Activated CD4-positive, alpha-beta T cell treated with anti-CD3 and anti-CD28 coated beads, Interleukin-2, amount 10 ng/mL, durations not matched to agents 24 days and 14 days (primary cell): ENCODE measurements at regions not wholly inside any gene's neighbourhood (a gene's known extent, or its start where the extent isn't known, plus 50 kb on each side); places are given as distances from the start of the nearest gene placed in this dataset.
"Not testable (repeated sequence)": the region's sequence is repeated elsewhere in the genome, so short reads cannot be mapped to it uniquely, and the experiment has no call there.

ENCODE experiments used
- DNase-seq: peaks from one replicate; pipeline ENCODE4 v3.0.0; 2022
- H3K27ac Mint-ChIP-seq: one replicate; pipeline ENCODE4 v1.8.0; 2022; ENCODE audit warnings: mild to moderate bottlenecking, mixed read lengths
- H3K27me3 Mint-ChIP-seq: one replicate; pipeline ENCODE4 v1.8.0; 2022; ENCODE audit warnings: mixed read lengths
- H3K36me3 Mint-ChIP-seq: one replicate; pipeline ENCODE4 v1.8.0; 2022; ENCODE audit warnings: low read depth, mild to moderate bottlenecking, mixed read lengths
- H3K4me1 Mint-ChIP-seq: one replicate; pipeline ENCODE4 v1.8.0; 2021; ENCODE audit warnings: mixed read lengths
- H3K4me3 Mint-ChIP-seq: one replicate; pipeline ENCODE4 v1.8.0; 2022; ENCODE audit warnings: mild to moderate bottlenecking, moderate library complexity, mixed read lengths
- H3K9me3 Mint-ChIP-seq: one replicate; pipeline ENCODE4 v1.8.0; 2021; ENCODE audit warnings: mixed read lengths
- intact Hi-C: fragments of 100-400 bp; cut with micrococcal nuclease; formaldehyde crosslinking; loops from one replicate; pipeline ENCODE4 v1.15.1; 2023

GRCh38 chr9:62915168-62915567 lies 1725.3 kb downstream of the SPATA31A7 start:
- H3K27ac Mint-ChIP-seq, intact Hi-C loops, H3K4me1 Mint-ChIP-seq, H3K27me3 Mint-ChIP-seq, H3K9me3 Mint-ChIP-seq, H3K4me3 Mint-ChIP-seq, H3K36me3 Mint-ChIP-seq: not testable (repeated sequence)
- DNase-seq, result peak; percentile 53

- intact Hi-C loops, H3K9me3 Mint-ChIP-seq, H3K36me3 Mint-ChIP-seq, H3K27ac Mint-ChIP-seq, H3K4me1 Mint-ChIP-seq, H3K27me3 Mint-ChIP-seq, H3K4me3 Mint-ChIP-seq, DNase-seq: not testable (repeated sequence)
Measured at GRCh38 chr9:62915661-62916060, 1725.8 kb downstream of the SPATA31A7 start.

GRCh38 chr9:62918648-62919385 lies 1729.0 kb downstream of the SPATA31A7 start:
- intact Hi-C loops, H3K36me3 Mint-ChIP-seq, H3K4me3 Mint-ChIP-seq, H3K4me1 Mint-ChIP-seq, H3K27me3 Mint-ChIP-seq, H3K27ac Mint-ChIP-seq, H3K9me3 Mint-ChIP-seq: not testable (repeated sequence)
- peak; percentile 45 for DNase-seq

DNA sequence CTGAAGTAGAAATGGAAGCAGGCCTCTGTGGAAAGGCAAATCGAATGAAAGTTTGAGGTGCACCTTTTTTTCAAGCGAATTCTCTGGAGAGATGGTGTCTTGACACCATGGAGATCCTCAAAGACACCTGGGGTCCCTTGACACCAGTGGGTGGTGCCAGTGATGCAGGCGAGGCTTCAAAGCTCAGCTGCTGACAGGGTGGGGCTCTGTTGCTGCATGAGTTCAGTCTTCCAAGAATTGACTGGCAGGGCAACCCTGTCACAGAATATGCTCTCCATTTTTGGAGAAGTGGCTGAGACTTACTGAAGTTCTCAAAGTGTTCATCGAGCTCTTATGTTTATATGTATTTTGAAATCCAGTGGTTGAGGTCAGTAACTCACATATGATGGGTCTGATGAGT lies 1741.6 kb downstream of the SPATA31A7 start:
- H3K27ac Mint-ChIP-seq, intact Hi-C loops, H3K4me1 Mint-ChIP-seq: not testable (repeated sequence)

GRCh38 chr9:62952840-62953239 lies 1763.0 kb downstream of the SPATA31A7 start:
- H3K4me1 Mint-ChIP-seq, H3K9me3 Mint-ChIP-seq, H3K4me3 Mint-ChIP-seq, H3K27ac Mint-ChIP-seq, intact Hi-C loops, H3K36me3 Mint-ChIP-seq, H3K27me3 Mint-ChIP-seq, DNase-seq: not testable (repeated sequence)

More for the DNA sequence above, 1741.6 kb downstream of the SPATA31A7 start:
- H3K9me3 Mint-ChIP-seq, H3K36me3 Mint-ChIP-seq, H3K27me3 Mint-ChIP-seq, H3K4me3 Mint-ChIP-seq, DNase-seq: not testable (repeated sequence)
